ENCODE measurements at regions not wholly inside any gene's neighbourhood (a gene's known extent, or its start where the extent isn't known, plus 50 kb on each side); places are given as distances from the start of the nearest gene placed in this dataset.

DNA sequence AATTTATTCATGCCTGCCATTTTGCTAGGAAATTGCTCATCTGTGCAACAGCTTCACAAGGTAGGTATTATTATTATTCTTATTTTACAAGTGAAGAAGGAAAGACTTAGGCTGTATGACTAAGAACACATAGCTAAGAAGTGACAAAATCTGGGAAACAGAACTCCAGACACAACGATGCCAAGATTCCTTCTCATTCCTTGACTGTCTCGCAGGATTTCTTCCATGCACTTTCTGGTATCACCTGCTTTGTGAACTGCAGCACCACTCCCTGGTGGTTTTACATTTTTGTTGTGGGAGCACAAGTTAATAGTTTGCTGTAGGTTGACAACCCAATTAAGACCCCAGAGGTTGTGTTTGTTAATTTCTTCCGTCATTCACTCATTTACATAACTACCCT lies 188.5 kb downstream of the LACC1 start:
- no peak overlapping the region for H3K27ac Mint-ChIP-seq
- peaks cover 11% of the 10 kb centered on the region for H3K9me3 Mint-ChIP-seq
- CTCF ChIA-PET: no interaction called here
- no peak overlapping the region for H3K4me3 Mint-ChIP-seq
- H3K4me1 Mint-ChIP-seq: no peaks in the 10 kb centered on the region
- no peaks in the 10 kb centered on the region for H3K36me3 Mint-ChIP-seq
- DNase-seq: no peak
- H3K27me3 Mint-ChIP-seq: peaks cover 4% of the 10 kb centered on the region

DNA sequence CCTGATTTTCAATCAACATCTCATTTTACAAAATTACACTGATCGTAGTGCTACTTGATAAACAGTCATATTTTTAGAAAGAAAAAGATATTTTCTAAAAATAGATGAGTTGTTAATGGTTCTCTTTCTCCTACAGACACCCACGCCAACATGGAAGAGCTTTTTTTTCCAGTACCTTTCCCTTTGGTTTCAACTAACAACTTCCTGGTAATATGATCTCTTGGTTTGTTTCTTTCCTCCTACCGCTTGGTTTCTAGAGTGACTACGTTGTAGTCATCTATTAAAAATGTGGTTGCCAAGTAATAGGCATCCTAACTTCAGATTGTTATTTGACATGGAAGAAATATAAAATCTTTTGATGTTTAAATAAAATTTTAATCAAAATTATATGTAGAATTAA lies 189.0 kb downstream of the LACC1 start:
- peaks cover 14% of the 10 kb centered on the region for H3K9me3 Mint-ChIP-seq

DNA sequence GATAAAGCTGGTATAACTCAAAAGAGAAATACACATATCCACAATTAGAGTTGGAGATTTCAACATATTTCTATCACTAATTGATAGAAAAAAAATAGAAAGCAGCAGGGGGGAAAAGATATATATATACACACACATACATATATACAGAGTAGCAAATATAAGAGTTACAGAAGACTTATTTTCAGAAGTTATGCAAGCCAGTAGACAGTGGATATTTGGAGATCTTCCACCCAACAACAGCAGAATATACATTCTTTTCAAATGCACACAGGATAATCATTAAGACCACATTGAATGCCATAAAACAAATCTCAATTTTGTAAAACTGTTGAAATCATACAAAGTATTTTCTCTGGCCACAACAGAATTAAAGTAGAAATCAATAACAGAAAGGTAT lies 192.8 kb downstream of the LACC1 start:
- Mint-ChIP-seq H3K4me3 (no peak overlapping the region), H3K27me3 (peaks cover 6% of the 10 kb centered on the region), H3K4me1 (no peaks in the 10 kb centered on the region), H3K36me3 (no peaks in the 10 kb centered on the region), H3K9me3 (peaks cover 14% of the 10 kb centered on the region), H3K27ac (no peak overlapping the region)
- CTCF ChIA-PET: no interaction called here
- DNase-seq: no peak

More for the DNA sequence above, 189.0 kb downstream of the LACC1 start:
- DNase-seq: no peak
- no peak overlapping the region for H3K27ac Mint-ChIP-seq
- H3K27me3 Mint-ChIP-seq: peaks cover 4% of the 10 kb centered on the region
- no peak overlapping the region for H3K4me3 Mint-ChIP-seq
- H3K36me3 Mint-ChIP-seq: no peaks in the 10 kb centered on the region
- H3K4me1 Mint-ChIP-seq: no peaks in the 10 kb centered on the region
- CTCF ChIA-PET: no interaction called here

DNA sequence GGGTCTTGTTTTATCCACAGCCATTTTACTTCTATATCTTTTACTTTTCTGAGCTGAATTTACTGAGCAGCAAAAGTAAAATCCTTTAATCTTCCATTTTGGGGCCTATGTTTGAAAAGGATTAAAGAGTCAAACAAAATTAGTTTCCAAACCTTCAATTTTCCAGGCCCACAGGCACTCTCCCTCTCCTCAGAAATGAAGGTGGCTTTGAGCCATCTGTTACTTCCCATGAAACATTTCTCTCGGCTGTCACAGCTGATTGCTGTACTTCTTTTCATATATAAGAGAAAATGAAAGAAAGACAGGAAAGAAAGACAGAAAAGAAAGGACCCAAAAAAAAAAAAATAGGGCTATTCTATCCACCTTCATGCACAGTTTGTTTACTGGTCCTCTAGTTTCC lies 194.9 kb downstream of the LACC1 start:
- peaks cover 14% of the 10 kb centered on the region for H3K9me3 Mint-ChIP-seq
- CTCF ChIA-PET: no interaction called here
- peaks cover 10% of the 10 kb centered on the region for H3K27me3 Mint-ChIP-seq
- no peaks in the 10 kb centered on the region for H3K4me1 Mint-ChIP-seq
- no peak overlapping the region for H3K27ac Mint-ChIP-seq
- H3K4me3 Mint-ChIP-seq: no peak overlapping the region
- no peak for DNase-seq
- no peaks in the 10 kb centered on the region for H3K36me3 Mint-ChIP-seq

DNA sequence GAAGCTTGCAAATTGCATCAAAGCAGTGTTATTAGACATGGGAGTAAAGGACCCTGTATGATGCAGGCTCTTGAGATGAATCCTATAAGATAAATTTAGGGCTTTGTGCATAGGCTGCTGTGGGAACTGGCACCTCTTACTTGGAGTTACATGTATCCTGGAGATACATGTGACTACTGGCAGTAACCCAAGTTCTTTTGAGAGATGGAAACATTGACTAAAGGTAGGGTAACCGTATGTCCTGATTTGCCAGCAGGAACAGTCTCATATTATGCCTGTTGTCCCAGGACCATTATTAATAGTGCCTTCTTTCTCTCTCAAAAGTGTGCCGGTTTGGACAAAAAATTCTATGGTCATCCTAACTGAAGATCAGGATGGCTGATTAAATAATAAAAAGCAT lies 195.4 kb downstream of the LACC1 start:
- Mint-ChIP-seq H3K4me1 (no peaks in the 10 kb centered on the region), H3K36me3 (no peaks in the 10 kb centered on the region), H3K27me3 (peaks cover 15% of the 10 kb centered on the region), H3K9me3 (peaks cover 14% of the 10 kb centered on the region), H3K4me3 (no peak overlapping the region), H3K27ac (no peak overlapping the region)
- CTCF ChIA-PET: no interaction called here
- no peak for DNase-seq

DNA sequence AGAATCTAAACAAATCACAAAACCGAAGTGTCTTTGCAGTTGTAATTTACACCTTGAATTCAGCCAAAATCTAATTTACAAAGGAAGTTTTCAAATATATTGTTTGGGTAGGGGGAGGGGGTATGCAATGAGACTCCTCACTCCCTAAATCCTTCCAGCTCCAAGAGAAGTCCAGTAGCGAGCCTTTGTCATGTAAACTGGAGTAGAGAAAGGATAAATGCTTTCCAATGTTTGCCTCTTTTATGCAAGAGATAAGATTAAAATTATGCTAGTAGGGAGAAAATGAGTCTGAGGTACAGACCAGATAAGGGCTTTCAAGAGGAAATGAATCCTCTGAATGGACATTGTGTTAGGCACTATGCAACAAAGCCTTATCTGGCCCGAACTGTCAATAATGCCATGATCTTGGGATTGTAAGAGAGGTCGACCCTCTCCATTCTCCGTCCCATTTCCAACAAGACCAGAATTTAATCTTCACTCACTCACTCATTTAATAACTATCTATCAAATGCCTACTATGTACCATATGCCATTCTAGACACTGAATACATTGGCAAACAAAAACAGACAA lies 199.2 kb downstream of the LACC1 start:
- H3K27ac Mint-ChIP-seq: no peak overlapping the region
- H3K4me1 Mint-ChIP-seq: no peaks in the 10 kb centered on the region
- H3K9me3 Mint-ChIP-seq: no peaks in the 10 kb centered on the region
- H3K36me3 Mint-ChIP-seq: no peaks in the 10 kb centered on the region
- CTCF ChIA-PET: no interaction called here
- H3K4me3 Mint-ChIP-seq: no peak overlapping the region
- peaks cover 15% of the 10 kb centered on the region for H3K27me3 Mint-ChIP-seq
- DNase-seq: no peak

DNA sequence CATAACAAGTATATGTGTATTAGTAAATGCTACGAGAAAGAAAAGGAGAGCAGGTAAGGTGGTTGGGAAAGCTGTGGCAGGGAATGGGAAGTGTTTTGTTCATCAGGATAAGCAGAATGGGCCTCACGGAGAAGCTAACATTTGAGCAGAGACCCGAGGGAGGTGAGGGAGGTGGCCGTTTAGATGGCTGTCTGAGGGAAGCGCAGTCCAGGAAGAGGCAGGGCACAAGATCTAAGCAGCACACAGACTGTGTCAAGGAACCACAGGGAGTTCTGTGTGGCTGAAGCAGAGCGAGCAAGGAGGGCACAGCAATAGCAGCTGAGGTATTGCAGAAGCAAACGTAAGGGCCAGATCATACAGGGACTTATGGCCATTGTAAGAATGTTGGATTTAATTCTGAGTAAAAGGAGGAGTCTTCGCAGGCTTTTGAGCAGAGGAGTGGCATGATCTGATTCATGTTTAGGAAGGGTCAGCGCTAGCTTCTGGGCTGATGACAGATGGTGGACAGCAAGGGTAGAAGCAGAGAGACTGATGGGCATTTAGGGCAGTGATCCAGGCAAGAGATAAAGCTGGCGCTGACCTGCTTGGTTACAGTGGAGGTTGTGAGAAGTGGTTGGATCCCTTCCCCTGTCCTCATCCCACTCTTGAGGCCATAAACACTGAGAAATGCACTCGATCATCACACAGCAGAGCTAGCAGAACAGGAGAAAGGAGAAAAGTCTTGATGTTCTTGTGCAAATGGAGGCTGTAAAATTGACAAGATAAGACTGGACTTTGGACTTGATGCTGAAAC lies 199.9 kb downstream of the LACC1 start:
- CTCF ChIA-PET: no interaction called here
- Mint-ChIP-seq H3K27me3 (peaks cover 14% of the 10 kb centered on the region), H3K9me3 (no peaks in the 10 kb centered on the region), H3K4me1 (no peaks in the 10 kb centered on the region), H3K27ac (no peak overlapping the region), H3K4me3 (no peak overlapping the region), H3K36me3 (no peaks in the 10 kb centered on the region)
- DNase-seq: no peak

DNA sequence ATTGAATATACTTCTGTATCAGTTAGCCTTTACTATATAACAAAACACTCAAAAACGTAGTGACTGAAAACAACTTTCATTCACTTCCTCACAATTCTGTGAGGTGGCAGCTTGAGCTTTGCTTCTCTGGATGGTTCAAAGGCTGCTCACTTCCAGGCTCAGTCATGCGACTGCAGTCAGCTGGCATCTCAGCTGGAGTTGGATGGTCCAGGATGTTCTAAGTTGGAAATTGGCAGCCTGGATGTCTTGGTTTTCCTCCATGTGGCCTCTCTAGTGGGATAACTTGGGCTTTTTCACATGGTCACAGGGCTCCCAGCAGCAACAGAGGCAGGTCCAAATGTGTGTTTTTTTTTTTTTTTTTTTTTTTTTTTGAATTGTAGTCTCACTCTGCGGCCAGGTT lies 204.4 kb downstream of the LACC1 start:
- no peak overlapping the region for H3K4me3 Mint-ChIP-seq
- H3K4me1 Mint-ChIP-seq: peaks cover 3% of the 10 kb centered on the region
- peaks cover 16% of the 10 kb centered on the region for H3K27me3 Mint-ChIP-seq
- DNase-seq: no peak
- H3K27ac Mint-ChIP-seq: no peak overlapping the region
- CTCF ChIA-PET: no interaction called here
- H3K9me3 Mint-ChIP-seq: no peaks in the 10 kb centered on the region
- no peaks in the 10 kb centered on the region for H3K36me3 Mint-ChIP-seq

DNA sequence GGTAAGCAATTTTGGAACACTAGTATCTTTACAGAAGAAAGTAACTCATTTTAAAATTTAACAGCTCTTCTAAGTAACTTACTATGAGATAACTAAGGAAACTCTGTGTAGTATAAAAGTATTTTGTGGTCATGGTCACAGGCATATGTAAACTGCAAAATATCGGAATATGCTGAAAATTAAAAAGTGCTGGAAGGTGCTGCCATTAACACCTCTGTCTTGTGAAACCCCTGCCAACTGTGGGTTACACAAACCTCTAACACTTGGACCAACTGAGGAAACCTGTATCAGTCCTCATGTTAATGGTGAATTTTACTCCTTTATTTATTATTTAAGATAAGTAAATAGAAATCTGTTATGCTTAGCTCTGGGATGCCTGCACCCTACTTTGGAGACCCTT lies 206.7 kb downstream of the LACC1 start:
- Mint-ChIP-seq H3K27ac (no peak overlapping the region), H3K4me1 (peaks cover 10% of the 10 kb centered on the region), H3K9me3 (no peaks in the 10 kb centered on the region), H3K27me3 (peaks cover 6% of the 10 kb centered on the region), H3K36me3 (no peaks in the 10 kb centered on the region), H3K4me3 (no peak overlapping the region)
- CTCF ChIA-PET: no interaction called here
- no peak for DNase-seq

DNA sequence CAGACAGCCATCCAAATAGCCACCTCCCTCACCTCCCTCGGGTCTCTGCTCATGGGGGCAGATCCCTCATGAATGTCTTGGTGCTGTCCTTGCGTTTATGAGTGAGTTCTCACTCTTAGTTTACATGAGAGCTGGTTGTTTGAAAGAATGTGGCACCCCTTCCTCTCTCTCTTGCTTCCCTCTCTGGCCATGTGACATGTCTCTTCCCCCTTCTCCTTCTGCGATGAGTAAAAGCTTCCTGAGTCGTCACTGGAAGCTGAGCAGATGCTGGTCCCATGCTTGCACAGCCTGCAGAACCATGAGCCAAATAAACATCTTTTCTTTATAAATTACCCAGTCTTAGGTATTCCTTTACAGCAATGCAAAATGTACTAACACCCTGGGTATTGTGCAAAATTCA lies 208.7 kb downstream of the LACC1 start:
- Mint-ChIP-seq H3K4me3 (no peak overlapping the region), H3K4me1 (peaks cover 13% of the 10 kb centered on the region), H3K9me3 (no peaks in the 10 kb centered on the region), H3K27me3 (peaks cover 6% of the 10 kb centered on the region), H3K27ac (no peak overlapping the region), H3K36me3 (no peaks in the 10 kb centered on the region)
- CTCF ChIA-PET: no interaction called here
- no peak for DNase-seq

DNA sequence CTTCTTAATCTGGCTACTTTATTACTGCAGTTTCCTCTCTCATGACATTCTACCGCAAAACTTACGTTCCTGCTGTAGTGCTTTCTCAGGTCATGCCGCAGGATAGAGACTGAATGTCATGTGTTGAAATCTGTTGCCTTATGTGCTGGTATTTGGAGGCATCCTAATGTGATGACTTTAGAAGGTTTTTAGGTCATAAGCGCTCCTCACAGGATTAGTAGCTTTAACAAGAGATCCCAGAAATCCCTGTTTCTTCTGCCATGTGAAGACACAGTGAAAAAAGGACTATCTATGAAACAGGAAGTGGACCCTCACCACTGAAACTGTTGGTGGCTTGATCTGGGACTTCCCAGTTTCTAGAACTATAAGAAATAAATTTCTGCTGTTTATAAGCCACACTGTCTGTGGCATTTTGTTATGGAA lies 209.3 kb downstream of the LACC1 start:
- Mint-ChIP-seq H3K36me3 (no peaks in the 10 kb centered on the region), H3K4me1 (peaks cover 13% of the 10 kb centered on the region), H3K27ac (no peak overlapping the region), H3K27me3 (peaks cover 6% of the 10 kb centered on the region), H3K4me3 (no peak overlapping the region), H3K9me3 (no peaks in the 10 kb centered on the region)
- no peak for DNase-seq
- CTCF ChIA-PET: no interaction called here

DNA sequence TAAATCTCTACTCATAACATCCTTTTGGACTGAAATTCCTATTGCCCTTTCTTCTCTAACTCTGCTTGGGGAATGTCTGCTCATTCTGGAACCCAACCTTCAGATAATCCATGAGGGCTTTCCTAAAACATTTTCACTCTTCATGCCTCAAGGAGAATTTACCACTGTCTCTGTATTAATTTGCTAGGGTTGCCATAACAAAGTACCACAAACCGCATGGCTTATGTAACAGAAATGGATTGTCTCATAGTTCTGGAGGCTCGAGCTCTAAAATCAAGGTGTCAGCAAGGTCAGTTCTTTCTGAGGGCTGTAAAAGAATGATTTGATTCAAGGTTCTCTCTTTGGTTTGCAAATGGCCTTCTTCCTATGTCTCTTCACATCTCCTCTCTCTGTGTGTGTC lies 209.7 kb downstream of the LACC1 start:
- Mint-ChIP-seq H3K4me3 (no peak overlapping the region), H3K4me1 (peaks cover 13% of the 10 kb centered on the region), H3K36me3 (no peaks in the 10 kb centered on the region), H3K27ac (no peak overlapping the region), H3K27me3 (peaks cover 6% of the 10 kb centered on the region), H3K9me3 (no peaks in the 10 kb centered on the region)
- no peak for DNase-seq
- CTCF ChIA-PET: no interaction called here

DNA sequence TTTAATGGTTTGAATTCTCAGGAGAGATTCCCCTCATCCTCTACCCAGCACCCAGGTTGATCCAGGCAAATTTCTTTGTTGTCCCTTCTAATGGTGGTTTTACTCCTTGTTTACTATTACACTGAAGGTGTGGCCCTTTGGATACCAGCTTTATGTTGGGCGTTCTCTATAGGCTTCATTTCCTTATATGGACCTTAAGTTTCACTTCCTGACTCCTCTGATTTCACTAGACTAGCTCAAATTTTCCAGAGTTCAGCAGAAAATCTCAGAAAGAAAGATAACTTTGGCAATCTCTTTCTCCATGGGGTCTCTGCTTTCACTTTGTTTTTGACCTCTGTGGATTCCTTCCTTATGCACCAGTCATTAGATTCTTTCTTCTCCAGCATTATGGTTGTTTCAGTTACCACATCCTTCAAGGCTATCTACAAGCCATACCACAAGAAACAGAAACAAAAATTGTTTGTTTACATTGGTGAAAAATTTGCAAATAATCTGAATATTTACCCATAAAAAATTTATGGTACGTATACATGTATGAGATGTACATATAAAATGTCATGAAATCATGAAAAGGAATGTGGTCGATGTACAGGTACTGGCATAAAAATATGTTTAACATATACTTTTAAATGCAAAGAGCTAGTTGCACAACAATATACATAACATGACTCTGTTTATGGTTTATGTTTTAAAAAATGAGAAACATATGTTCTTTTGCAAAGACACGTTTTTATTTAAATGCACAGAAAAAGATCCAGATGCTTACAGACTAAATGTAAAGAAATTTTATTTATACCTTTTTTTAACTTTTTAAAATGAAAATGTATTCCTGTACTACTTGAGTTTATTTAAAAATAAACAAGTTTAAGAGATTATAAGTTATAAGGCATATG lies 212.6 kb downstream of the LACC1 start:
- Mint-ChIP-seq H3K36me3 (no peaks in the 10 kb centered on the region), H3K27ac (no peak overlapping the region)
- no peak for DNase-seq

DNA sequence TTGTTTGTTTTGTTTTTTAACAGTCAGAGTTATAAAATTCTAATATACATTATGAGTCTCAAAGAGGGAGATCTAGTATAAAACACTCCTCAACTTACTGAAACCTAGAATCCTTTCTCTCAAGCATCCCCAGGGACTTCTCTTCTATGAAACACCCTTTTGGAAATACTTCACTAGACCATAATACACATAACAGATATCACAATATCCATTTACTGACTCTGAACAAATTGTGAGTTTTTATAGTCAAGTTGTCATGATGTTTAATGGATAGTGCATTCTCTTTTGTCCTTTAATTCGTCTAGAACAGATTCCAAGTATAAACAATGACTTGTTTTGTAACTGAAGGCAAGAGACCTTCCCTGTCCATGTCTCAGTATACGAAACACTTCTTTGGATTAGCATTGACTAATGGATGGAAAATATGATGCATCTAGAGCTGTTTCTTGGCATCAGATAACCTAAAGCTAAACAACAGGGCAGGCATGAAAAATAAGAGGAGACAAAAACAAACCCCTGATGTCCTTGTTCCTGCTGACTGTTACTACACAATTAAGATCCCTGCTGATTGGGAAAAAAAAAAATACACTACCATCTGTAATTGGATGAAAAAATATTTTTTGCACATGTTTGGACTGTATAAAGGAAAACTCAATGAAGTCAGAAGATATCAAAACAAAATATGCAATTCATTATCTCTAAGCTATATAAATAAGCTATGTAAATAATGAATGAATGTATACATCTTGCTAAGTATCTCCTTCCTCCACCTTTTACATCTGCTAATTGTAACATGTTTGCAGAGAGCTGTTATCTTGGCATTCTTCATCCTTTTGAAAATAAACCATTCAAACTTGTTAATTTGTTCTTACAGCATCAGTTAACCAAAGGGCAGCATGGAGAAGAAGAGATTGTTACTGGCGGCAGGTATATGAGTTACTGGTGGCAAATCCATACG lies 214.2 kb downstream of the LACC1 start:
- H3K4me3 Mint-ChIP-seq: no peak overlapping the region
- no peak overlapping the region for H3K27ac Mint-ChIP-seq
- no peaks in the 10 kb centered on the region for H3K9me3 Mint-ChIP-seq
- DNase-seq: no peak
- H3K27me3 Mint-ChIP-seq: no peaks in the 10 kb centered on the region
- peaks cover 12% of the 10 kb centered on the region for H3K4me1 Mint-ChIP-seq
- H3K36me3 Mint-ChIP-seq: no peaks in the 10 kb centered on the region
- CTCF ChIA-PET: no interaction called here

More for the DNA sequence above, 212.6 kb downstream of the LACC1 start:
- H3K4me1 Mint-ChIP-seq: peaks cover 13% of the 10 kb centered on the region
- CTCF ChIA-PET: interaction anchor here (0.6 kb wide), 1 partner anchor 68 kb away, joined by 3 read pairs; no protein-coding TSS in a partner anchor
- no peaks in the 10 kb centered on the region for H3K9me3 Mint-ChIP-seq
- peaks cover 6% of the 10 kb centered on the region for H3K27me3 Mint-ChIP-seq
- no peak overlapping the region for H3K4me3 Mint-ChIP-seq

Measured in activated naive CD4-positive, alpha-beta T cell treated with anti-CD3 and anti-CD28 coated beads, Interleukin-2, amount 10 ng/mL, durations not matched to agents 7 days and 5 days (primary cell).